Ovary (tissue), 3 donors: ENCODE measurements at regions not wholly inside any gene's neighbourhood (a gene's known extent, or its start where the extent isn't known, plus 50 kb on each side); places are given as distances from the start of the nearest gene placed in this dataset.

Source experiments
- CTCF ChIP-seq, 3 donors: fragments of 450-650 bp in 2 of 3; fragments of 200-600 bp in 1 of 3; IDR thresholded peaks; one replicate each; pipeline versions ENCODE4 v1.5.1 to v1.8.0; 2016 to 2022; ENCODE audit warnings: antibody characterized with exemption in 3 of 3, mild to moderate bottlenecking in 1 of 3
- EP300 ChIP-seq: sonication (generic); formaldehyde crosslinking; IDR thresholded peaks from one replicate; pipeline ENCODE4 v1.6.1; 2017; ENCODE audit warnings: antibody characterized with exemption
- donor health status: DM: no; HTN: no; CAD: no.

DNA sequence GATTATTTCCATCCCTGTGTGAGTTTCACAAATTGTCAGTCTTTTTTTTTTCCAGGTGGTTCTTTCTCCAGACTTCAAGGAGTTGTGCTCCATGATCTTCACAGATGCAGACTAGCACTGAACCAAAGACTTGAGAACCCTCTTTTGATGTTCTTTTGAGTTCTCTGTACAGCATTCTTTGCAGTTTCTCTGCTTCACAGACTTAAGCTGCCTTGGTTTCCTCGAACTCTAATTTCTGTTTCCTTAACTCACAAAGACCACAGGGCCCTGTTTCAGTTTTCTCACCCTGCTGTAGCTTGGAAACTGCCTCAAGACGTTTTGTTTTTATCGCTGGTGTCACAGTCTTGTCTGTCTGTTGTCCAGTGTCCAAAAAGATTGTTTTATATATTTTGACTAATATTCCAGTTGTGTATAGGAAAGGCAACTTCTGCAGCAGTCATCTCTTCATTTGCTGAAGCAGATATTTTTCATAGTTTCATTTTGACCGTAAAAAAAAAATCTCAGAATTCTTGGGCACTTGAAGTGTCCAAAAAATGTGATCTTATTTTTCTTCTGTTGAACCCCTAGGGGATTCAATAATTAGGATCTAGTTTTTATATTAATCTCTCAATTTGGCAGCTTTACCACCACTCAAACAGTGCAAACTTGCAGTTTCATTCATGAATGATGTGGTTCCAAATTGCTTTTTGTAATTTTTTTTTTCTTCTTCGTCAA, 97.0 kb upstream of the MC4R start:
- no peak for TF ChIP-seq CTCF (IDR thresholded peaks at IDR 0.05)
- no peak for TF ChIP-seq EP300
